ENCODE measurements at regions not wholly inside any gene's neighbourhood (a gene's known extent, or its start where the extent isn't known, plus 50 kb on each side); places are given as distances from the start of the nearest gene placed in this dataset.

- no peak for TF ChIP-seq CTCF (conservative IDR thresholded peaks at IDR 0.05 in 1 of 2, IDR thresholded peaks at IDR 0.05 in 1 of 2; ENCODE audit: extremely low read depth in 1 of 2, insufficient read depth in 1 of 2, low read depth in 1 of 2, low read length in 2 of 2)
- TF ChIP-seq EZH2 (IDR thresholded peaks at IDR 0.05; ENCODE audit: borderline replicate concordance, low read length), result no peak
Observed at GRCh38 chr7:35329026-35329425, 75.1 kb upstream of the TBX20 start.

All from mammary epithelial cell (primary cell).